GM19238 (cell line): ENCODE measurements at regions not wholly inside any gene's neighbourhood (a gene's known extent, or its start where the extent isn't known, plus 50 kb on each side); places are given as distances from the start of the nearest gene placed in this dataset.

Source experiments
- DNase-seq: peaks from one replicate; pipeline ENCODE4 v3.0.0; 2011; ENCODE audit warnings: low spot score; ENCODE audit not compliant: insufficient read length

- DNase-seq, result no peak
Observed at GRCh38 chr1:18011703-18012102, 95.9 kb upstream of the IGSF21 start.

- no peak for DNase-seq
Observed at GRCh38 chr1:18012686-18013085, 94.9 kb upstream of the IGSF21 start.

- DNase-seq, result no peak
Observed at GRCh38 chr1:18013216-18013615, 94.4 kb upstream of the IGSF21 start.

- DNase-seq, result no peak
Observed at GRCh38 chr1:18015719-18016118, 91.9 kb upstream of the IGSF21 start.

- no peak for DNase-seq
Observed at GRCh38 chr1:18018366-18018765, 89.2 kb upstream of the IGSF21 start.

DNA sequence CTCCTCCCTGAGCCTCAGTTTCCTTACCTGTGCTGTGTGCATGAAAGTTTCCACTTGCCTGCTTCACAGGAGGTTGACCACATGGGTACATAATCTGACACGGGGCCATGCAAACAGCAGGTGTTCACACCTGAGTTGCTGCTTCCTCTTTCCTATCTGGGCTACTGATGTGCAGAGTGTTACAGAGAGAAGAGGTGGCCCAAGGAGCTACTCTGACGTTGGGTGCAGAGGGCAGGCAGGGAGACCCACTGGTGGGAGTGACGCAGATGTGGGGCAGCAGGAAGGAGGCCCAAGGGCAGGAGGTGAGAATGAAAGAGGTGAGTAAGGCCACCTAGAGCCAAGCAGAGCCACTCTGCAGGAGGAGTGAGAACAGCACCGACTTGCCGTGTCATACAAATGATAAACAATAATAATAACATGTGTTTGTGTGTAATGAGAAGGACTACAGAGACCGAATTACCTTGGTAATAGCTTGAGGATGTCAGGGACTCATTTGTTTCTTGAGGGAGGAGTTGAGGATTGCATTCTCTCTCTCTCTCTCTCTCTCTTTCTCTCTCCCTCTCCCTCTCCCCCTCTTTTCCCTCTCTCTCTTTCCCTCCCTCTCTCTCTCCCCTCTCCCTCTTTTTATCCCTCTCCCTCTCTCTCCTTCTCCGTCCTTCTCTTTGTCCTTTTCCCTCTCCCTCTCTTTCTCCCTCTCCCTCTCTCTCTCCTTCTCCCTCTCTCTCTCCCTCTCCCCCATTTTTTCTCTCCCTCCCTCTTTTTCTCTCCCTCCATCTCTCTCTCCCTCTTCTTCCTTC, 87.4 kb upstream of the IGSF21 start:
- DNase-seq, result no peak

DNA sequence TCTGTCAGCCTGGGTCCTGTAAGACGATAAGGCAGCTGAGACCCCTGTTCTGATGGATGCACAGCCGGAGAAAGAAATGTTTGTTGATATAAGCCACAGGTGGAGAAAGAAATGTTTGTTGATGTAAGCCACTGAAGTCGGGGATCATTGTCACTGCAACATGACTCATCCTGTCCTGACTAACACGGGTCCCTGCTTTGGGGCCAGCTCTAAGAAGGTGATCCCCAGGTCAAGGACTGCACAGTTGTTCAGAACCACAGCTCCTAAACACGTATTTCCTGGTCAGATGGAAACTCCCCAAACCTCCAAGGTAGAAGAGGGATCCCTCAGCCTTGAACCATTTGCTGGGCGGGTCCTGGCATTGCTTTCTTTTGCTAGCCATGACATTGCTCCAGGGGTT, 86.4 kb upstream of the IGSF21 start:
- DNase-seq, result no peak

DNA sequence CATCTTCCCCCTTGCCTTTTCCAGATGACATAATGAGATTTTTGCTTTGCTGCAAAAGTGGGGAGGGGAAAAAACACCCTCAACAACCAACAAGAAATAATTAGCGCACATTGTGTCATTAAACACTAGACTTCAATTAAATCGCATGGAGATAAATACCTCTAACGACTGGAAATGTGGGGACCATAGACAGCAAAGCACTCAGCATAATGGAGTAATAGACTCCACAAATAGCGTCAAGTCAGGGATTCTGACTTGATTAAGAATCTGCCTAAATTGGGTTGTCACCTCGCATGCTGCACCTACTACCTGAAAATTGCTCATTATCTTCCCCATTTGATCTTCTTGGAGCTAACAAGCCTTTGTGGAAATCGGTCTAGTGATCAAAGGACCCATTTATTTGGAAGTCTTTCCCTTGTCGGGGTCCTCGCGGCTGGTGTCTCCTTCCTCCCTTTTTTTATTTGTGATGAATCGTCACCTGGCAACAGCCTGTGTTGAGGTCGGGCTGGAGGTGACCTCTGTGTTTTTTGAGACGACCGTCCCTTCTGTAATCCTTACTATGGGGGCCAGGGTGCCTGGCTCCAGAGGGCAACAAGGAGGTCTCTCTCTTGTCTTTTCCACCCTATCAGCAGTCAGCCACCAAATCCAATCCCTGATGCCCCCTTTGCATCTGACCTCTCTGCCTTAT, 75.3 kb upstream of the IGSF21 start:
- no peak for DNase-seq

DNA sequence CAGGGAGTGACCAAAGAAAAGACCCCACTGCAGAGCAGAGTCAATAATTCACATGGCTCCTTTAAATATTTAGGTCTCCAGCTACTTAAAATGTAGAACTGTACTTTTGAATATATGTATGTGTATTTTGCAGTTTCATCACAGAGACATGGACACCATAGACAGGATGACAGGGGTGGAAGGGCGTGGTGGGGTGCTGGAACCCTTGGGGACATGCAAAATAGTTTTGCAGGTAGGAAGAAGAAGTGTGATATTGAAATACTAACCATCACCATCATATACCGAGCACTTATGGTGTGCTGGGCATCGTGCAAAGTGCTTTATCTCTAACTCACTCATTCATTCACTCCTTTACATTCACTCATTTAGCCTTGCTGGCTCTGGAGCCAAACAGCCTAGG, 72.5 kb upstream of the IGSF21 start:
- DNase-seq, result no peak

GRCh38 chr1:18037651-18038050, 69.9 kb upstream of the IGSF21 start:
- no peak for DNase-seq

DNA sequence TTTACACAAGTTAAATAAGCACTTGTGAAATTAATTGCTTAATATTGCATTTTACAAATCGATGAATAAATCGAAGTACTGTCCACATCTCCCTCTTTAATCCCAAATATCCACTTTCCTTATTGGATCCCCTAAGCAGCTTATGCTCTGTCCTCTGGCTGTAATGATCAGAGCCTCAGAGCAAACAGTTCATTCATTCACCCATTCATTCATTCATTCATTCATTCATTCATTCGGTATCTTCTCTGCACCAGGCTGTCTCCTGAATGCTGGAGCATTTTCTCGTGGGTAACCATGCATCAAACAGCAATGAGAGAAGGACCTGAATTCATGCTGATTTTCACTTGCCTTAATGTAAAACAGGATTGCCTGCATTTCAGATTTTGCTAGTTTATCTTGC, 69.5 kb upstream of the IGSF21 start:
- DNase-seq, result no peak

- DNase-seq, result no peak
Observed at GRCh38 chr1:18039102-18039501, 68.5 kb upstream of the IGSF21 start.

GRCh38 chr1:18041102-18041501, 66.5 kb upstream of the IGSF21 start:
- DNase-seq, result no peak

GRCh38 chr1:18041685-18042355, 65.8 kb upstream of the IGSF21 start:
- no peak for DNase-seq

- DNase-seq, result no peak
Observed at GRCh38 chr1:18043871-18044270, 63.7 kb upstream of the IGSF21 start.

- DNase-seq, result no peak
Observed at GRCh38 chr1:18045203-18045602, 62.4 kb upstream of the IGSF21 start.

- DNase-seq, result no peak
Observed at GRCh38 chr1:18045621-18046020, 62.0 kb upstream of the IGSF21 start.

- no peak for DNase-seq
Observed at GRCh38 chr1:18047122-18047521, 60.5 kb upstream of the IGSF21 start.

DNA sequence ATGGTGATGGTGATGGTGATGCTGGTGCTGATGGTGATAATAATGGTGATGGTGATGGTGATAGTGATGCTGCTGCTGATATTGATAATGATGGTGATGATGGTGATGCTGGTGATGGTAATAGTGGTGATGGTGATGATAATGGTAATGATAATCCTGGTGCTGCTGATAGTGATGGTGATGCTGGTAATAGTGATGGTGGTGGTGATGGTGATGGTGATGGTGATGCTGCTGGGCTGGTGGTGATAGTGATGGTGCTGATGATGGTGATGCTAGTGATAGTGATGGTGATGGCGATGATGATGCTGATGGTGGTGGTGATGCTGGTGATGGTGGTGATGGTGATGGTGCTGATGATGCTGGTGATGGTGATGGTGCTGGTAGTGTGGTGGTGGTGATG, 58.4 kb upstream of the IGSF21 start:
- DNase-seq, result no peak

DNA sequence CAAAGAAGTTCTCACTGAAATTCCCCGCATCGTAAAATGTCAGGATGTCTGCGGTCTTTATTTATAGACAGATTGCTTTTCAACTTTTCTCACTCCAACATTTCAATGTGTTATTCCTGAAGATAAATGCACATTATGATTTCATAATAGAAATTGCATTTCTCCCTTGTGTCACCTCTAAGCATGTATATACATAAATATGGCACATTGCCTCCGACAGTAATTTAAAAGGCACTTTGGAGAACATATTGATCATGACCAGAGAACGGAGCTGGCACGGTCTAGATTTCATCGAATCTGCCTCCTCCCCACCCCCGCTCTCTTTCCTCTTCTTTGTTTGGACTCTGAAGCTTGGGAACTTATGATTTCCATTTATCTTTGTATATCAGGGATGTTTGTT, 54.9 kb upstream of the IGSF21 start:
- no peak for DNase-seq

DNA sequence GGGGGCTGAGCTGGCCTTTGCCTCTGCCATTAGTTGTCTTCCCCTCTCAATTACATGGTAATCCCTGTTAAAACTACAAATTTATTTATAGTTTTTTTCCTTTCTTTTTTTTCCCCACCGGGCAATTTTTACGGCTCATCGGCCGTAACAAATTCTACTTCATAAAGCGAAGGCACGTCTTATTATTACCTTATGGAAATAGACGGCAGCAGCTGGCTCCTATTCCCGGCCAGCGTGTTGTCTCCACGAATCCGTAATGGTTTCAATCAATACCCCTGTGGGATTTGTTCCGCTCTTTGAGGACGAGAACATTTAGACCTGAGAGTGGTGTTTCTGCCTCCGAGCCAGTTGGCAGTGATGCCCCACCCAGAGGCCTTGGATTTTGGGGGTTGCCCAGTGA, 52.4 kb upstream of the IGSF21 start:
- no peak for DNase-seq

GRCh38 chr1:18056545-18056944, 51.1 kb upstream of the IGSF21 start:
- no peak for DNase-seq

GRCh38 chr1:18057623-18058022, 50.0 kb upstream of the IGSF21 start:
- no peak for DNase-seq
